H1 (cell line): ENCODE measurements at regions not wholly inside any gene's neighbourhood (a gene's known extent, or its start where the extent isn't known, plus 50 kb on each side); places are given as distances from the start of the nearest gene placed in this dataset.

Experiments
- CTCF ChIA-PET: fragments of 300-600 bp; sonication (Branson Sonifier 250); formaldehyde crosslinking; loops from one replicate; lab custom pipeline; 2021; ENCODE audit not compliant: partially characterized antibody; lab: Charles Lee
- POLR2A ChIA-PET: fragments of 300-600 bp; sonication (Branson Sonifier 250); formaldehyde crosslinking; loops from one replicate; lab custom pipeline; 2021; ENCODE audit warnings: inconsistent platforms; ENCODE audit not compliant: partially characterized antibody; lab: Charles Lee
- DNase-seq, 2 experiments: peaks; one replicate each; pipeline versions ENCODE4 v3.0.0 to v3.0.0-alpha.2; 2010 to 2022; ENCODE audit warnings: low spot score in 2 of 2, low read depth in 1 of 2, mixed read lengths in 1 of 2
- FAIRE-seq: peaks from 2 replicates; lab custom pipeline; 2011; peaks lifted over from hg19 to GRCh38; lab: Jason Lieb, UNC
- H2AFZ ChIP-seq: 2 replicates; pipeline ENCODE4 v1.8.1; 2012; ENCODE audit warnings: low read length, inconsistent platforms
- H2AK5ac ChIP-seq: 2 replicates; pipeline ENCODE4 v1.6.1; 2013; ENCODE audit warnings: low read depth, low read length
- H2BK120ac ChIP-seq: replicated peaks from 2 replicates; pipeline ENCODE3; 2013; ENCODE audit warnings: low read depth, low read length, inconsistent platforms
- H2BK12ac ChIP-seq: 2 replicates; pipeline ENCODE4 v1.6.1; 2013; ENCODE audit warnings: low read depth, low read length
- H2BK15ac ChIP-seq: 2 replicates; pipeline ENCODE4 v1.6.1; 2013; ENCODE audit warnings: low read length
- H2BK20ac ChIP-seq: 2 replicates; pipeline ENCODE4 v1.6.1; 2013; ENCODE audit warnings: low read length
- H2BK5ac ChIP-seq: 2 replicates; pipeline ENCODE4 v1.6.1; 2013; ENCODE audit warnings: low read depth, low read length
- H3K14ac ChIP-seq: 2 replicates; pipeline ENCODE4 v1.6.1; 2013; ENCODE audit warnings: inconsistent platforms; ENCODE audit not compliant: insufficient read length
- H3K18ac ChIP-seq: 2 replicates; pipeline ENCODE4 v1.6.1; 2013; ENCODE audit warnings: low read length; ENCODE audit errors: extremely low read depth
- H3K23ac ChIP-seq: 2 replicates; pipeline ENCODE4 v1.6.1; 2013; ENCODE audit warnings: inconsistent platforms; ENCODE audit not compliant: insufficient read length
- H3K23me2 ChIP-seq: 2 replicates; pipeline ENCODE4 v1.6.1; 2013; ENCODE audit warnings: low read depth, low read length
- H3K27ac ChIP-seq: 2 replicates; pipeline ENCODE4 v1.6.1; 2011; ENCODE audit warnings: low read depth, low read length, inconsistent platforms
- H3K27me3 ChIP-seq, 4 experiments: replicated peaks in 1 of 4; 1 replicate in 1 of 4; 2 replicates in 3 of 4; pipeline versions ENCODE4 v1.6.1 to v1.8.1; 2011 to 2013; ENCODE audit warnings: low read length in 3 of 4, mild to moderate bottlenecking in 3 of 4, inconsistent platforms in 2 of 4, mixed read lengths in 2 of 4, moderate library complexity in 1 of 4; ENCODE audit not compliant: control insufficient read depth in 3 of 4, insufficient read depth in 3 of 4; ENCODE audit errors: extremely low read depth in 1 of 4
- H3K36me3 ChIP-seq, 4 experiments: 2 replicates each; pipeline versions ENCODE4 v1.6.1 to v1.8.1; 2011 to 2013; ENCODE audit warnings: mild to moderate bottlenecking in 4 of 4, low read length in 3 of 4, moderate library complexity in 2 of 4, control low read depth in 1 of 4, inconsistent platforms in 1 of 4; ENCODE audit not compliant: insufficient read depth in 4 of 4, control insufficient read depth in 2 of 4
- H3K4ac ChIP-seq: replicated peaks from 2 replicates; pipeline ENCODE3; 2013; ENCODE audit warnings: low read length, low read depth, mixed read lengths, inconsistent platforms; ENCODE audit not compliant: insufficient read length
- H3K4me1 ChIP-seq, 4 experiments: replicated peaks in 1 of 4; 1 replicate in 1 of 4; 2 replicates in 3 of 4; pipeline versions ENCODE4 v1.6.1 to v1.8.1; 2011 to 2013; ENCODE audit warnings: low read length in 3 of 4, inconsistent platforms in 2 of 4, mixed read lengths in 1 of 4; ENCODE audit not compliant: insufficient read depth in 4 of 4, control insufficient read depth in 3 of 4
- H3K4me2 ChIP-seq, 2 experiments: 2 replicates each; pipeline versions ENCODE4 v1.6.1 to v1.8.1; 2011 to 2013; ENCODE audit warnings: low read depth in 2 of 2, low read length in 2 of 2, control low read depth in 1 of 2, inconsistent platforms in 1 of 2, mild to moderate bottlenecking in 1 of 2; ENCODE audit not compliant: insufficient read depth in 1 of 2
- H3K4me3 ChIP-seq, 4 experiments: fragments of 200-600, 300-600 bp in 1 of 4; sonication (generic), shearing (Covaris generic), sonication (Bioruptor Twin) in 1 of 4; 2 replicates each; pipeline versions ENCODE4 v1.5.1 to v1.8.1; 2011 to 2016; ENCODE audit warnings: low read length in 4 of 4, low read depth in 3 of 4, control low read depth in 2 of 4, inconsistent platforms in 2 of 4, mild to moderate bottlenecking in 2 of 4, mixed read lengths in 1 of 4, moderate library complexity in 1 of 4; ENCODE audit not compliant: insufficient read depth in 2 of 4; ENCODE audit errors: extremely low read depth in 1 of 4
- H3K56ac ChIP-seq: replicated peaks from 2 replicates; pipeline ENCODE3; 2013; ENCODE audit warnings: low read depth, mild to moderate bottlenecking, mixed read lengths, low read length, inconsistent platforms; ENCODE audit not compliant: insufficient read length
- H3K79me1 ChIP-seq: 2 replicates; pipeline ENCODE4 v1.6.1; 2013; ENCODE audit warnings: low read depth, low read length, control low read depth
- H3K79me2 ChIP-seq, 2 experiments: 2 replicates each; pipeline versions ENCODE4 v1.6.1 to v1.8.1; 2012 to 2013; ENCODE audit warnings: low read length in 2 of 2, mild to moderate bottlenecking in 2 of 2, inconsistent platforms in 1 of 2; ENCODE audit not compliant: insufficient read depth in 2 of 2, control insufficient read depth in 1 of 2
- H3K9ac ChIP-seq, 4 experiments: replicated peaks in 1 of 4; 1 replicate in 1 of 4; 2 replicates in 3 of 4; pipeline versions ENCODE4 v1.6.1 to v1.8.1; 2011 to 2013; ENCODE audit warnings: low read depth in 3 of 4, low read length in 3 of 4, control low read depth in 2 of 4, mild to moderate bottlenecking in 2 of 4, moderate library complexity in 2 of 4, inconsistent platforms in 1 of 4; ENCODE audit errors: extremely low read depth in 1 of 4
- H3K9me3 ChIP-seq, 2 experiments: 2 replicates each; pipeline versions ENCODE4 v1.6.1 to v1.8.1; 2012 to 2013; ENCODE audit warnings: mild to moderate bottlenecking in 2 of 2, moderate library complexity in 2 of 2, control low read depth in 1 of 2, inconsistent platforms in 1 of 2, low read depth in 1 of 2, low read length in 1 of 2, mixed read lengths in 1 of 2; ENCODE audit not compliant: insufficient read depth in 2 of 2
- H4K20me1 ChIP-seq, 2 experiments: replicated peaks in 1 of 2; 2 replicates each; pipeline versions ENCODE3 to v1.8.1; 2011 to 2013; ENCODE audit warnings: inconsistent platforms in 2 of 2, low read length in 2 of 2, mild to moderate bottlenecking in 1 of 2; ENCODE audit not compliant: insufficient read depth in 2 of 2, control insufficient read depth in 1 of 2
- H4K5ac ChIP-seq: 2 replicates; pipeline ENCODE4 v1.6.1; 2013; ENCODE audit warnings: low read length, low read depth, mixed read lengths, inconsistent platforms; ENCODE audit not compliant: insufficient read length
- H4K8ac ChIP-seq: 2 replicates; pipeline ENCODE4 v1.8.0; 2013; ENCODE audit warnings: mild to moderate bottlenecking, moderate library complexity, low read length, inconsistent platforms; ENCODE audit not compliant: insufficient read depth; ENCODE audit errors: extremely low read depth
- H4K91ac ChIP-seq: replicated peaks from 2 replicates; pipeline ENCODE3; 2013; ENCODE audit warnings: low read length, mixed read lengths, inconsistent platforms; ENCODE audit not compliant: insufficient read length
- CTCF ChIP-seq, 3 experiments: IDR thresholded peaks; 1 replicate in 2 of 3; 2 replicates in 1 of 3; pipeline versions ENCODE4 v1.5.1 to v1.6.1; 2011; ENCODE audit warnings: low read length in 3 of 3, mild to moderate bottlenecking in 3 of 3, inconsistent platforms in 2 of 3, low read depth in 1 of 3, moderate library complexity in 1 of 3; ENCODE audit not compliant: insufficient read depth in 1 of 3; ENCODE audit errors: control extremely low read depth in 1 of 3
- PHF8 ChIP-seq: fragments of 200-600 bp; sonication (generic); conservative IDR thresholded peaks from 2 replicates; pipeline ENCODE4 v1.7.1; 2012; ENCODE audit warnings: low read depth, mild to moderate bottlenecking, inconsistent platforms, low read length, moderate library complexity
- SUZ12 ChIP-seq: fragments of 200-600 bp; sonication (generic); IDR thresholded peaks from 2 replicates; pipeline ENCODE4 v1.6.1; 2012; ENCODE audit warnings: mild to moderate bottlenecking, inconsistent platforms, low read length, moderate library complexity, mixed read lengths
- WGBS, 2 experiments: shearing (Covaris generic) in 1 of 2; methylation state at CpG; one replicate each; pipeline versions ENCODE4 v1.1.6 to v1.1.7; 2013 to 2015; ENCODE audit warnings: low lambda C conversion rate in 2 of 2, mixed read lengths in 2 of 2, inconsistent platforms in 1 of 2, low coverage in 1 of 2, missing lambda C conversion rate in 1 of 2; ENCODE audit not compliant: insufficient replicate concordance in 2 of 2, insufficient coverage in 1 of 2, insufficient read length in 1 of 2; ENCODE audit errors: extremely low coverage in 1 of 2, missing lambda C conversion rate in 1 of 2; 5-methylcytosine and 5-hydroxymethylcytosine counted together

DNA sequence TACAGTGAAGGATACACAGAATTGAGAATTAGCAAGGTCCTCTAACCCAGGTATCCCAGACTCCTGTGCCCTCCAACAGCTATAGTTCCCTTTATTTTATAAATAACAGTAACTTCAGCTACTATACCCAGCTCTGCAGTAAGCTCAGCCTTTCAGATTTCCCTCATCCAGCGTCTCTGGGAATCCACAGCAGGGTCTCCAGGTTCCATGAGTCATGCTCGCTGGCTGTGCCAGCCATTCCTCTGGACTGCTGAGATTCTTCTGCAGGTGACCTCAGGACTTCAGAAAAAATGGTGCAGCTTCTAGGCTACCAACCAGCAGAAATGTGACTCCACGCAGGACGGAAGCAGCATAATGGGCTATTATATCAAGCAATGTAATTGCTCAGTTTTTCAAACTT is 419.3 kb downstream of the ZNF516 start:
- no peak overlapping the region for H3K18ac ChIP-seq
- H3K9ac ChIP-seq: no peak overlapping the region
- H4K20me1 ChIP-seq: no peaks in the 10 kb centered on the region
- DNase-seq: no peak
- no peak overlapping the region for H3K56ac ChIP-seq
- no peak overlapping the region for H2AFZ ChIP-seq
- H3K79me2 ChIP-seq: no peaks in the 10 kb centered on the region
- no peak overlapping the region for H2BK5ac ChIP-seq
- no peaks in the 10 kb centered on the region for H3K79me1 ChIP-seq
- no peak overlapping the region for H4K5ac ChIP-seq
- H3K14ac ChIP-seq: no peak overlapping the region
- no peak overlapping the region for H2BK15ac ChIP-seq
- FAIRE-seq: no peak
- H3K23me2 ChIP-seq: no peaks in the 10 kb centered on the region
- WGBS, 2 experiments: 88% methylated on average over 4 of the region's 4 CpGs; no CpG with 5 or more reads in 1 of the 2 experiments
- no peak overlapping the region for H3K4ac ChIP-seq
- H3K4me3 ChIP-seq: no peak overlapping the region
- H2AK5ac ChIP-seq: no peak overlapping the region
- no peaks in the 10 kb centered on the region for H3K4me1 ChIP-seq
- H3K4me2 ChIP-seq: no peak overlapping the region
- ChIA-PET POLR2A (no interaction called here), CTCF (interaction anchor here (0.9 kb wide), 1 partner anchor 9 kb away, joined by 3 read pairs; no protein-coding TSS in a partner anchor)
- no peak overlapping the region for H2BK120ac ChIP-seq
- no peak overlapping the region for H2BK20ac ChIP-seq
- TF ChIP-seq SUZ12 (no peak), CTCF (IDR thresholded peaks at IDR 0.05; ENCODE audit: control extremely low read depth in 1 of 3, insufficient read depth in 1 of 3, low read depth in 1 of 3, low read length in 3 of 3) (no peak), PHF8 (no peak)
- no peaks in the 10 kb centered on the region for H3K36me3 ChIP-seq
- H3K27ac ChIP-seq: no peak overlapping the region
- no peaks in the 10 kb centered on the region for H3K27me3 ChIP-seq
- H2BK12ac ChIP-seq: no peak overlapping the region
- H3K23ac ChIP-seq: no peak overlapping the region
- H4K8ac ChIP-seq: no peak overlapping the region
- no peaks in the 10 kb centered on the region for H3K9me3 ChIP-seq
- H4K91ac ChIP-seq: no peak overlapping the region
